ENCODE measurements at regions not wholly inside any gene's neighbourhood (a gene's known extent, or its start where the extent isn't known, plus 50 kb on each side); places are given as distances from the start of the nearest gene placed in this dataset.

DNA sequence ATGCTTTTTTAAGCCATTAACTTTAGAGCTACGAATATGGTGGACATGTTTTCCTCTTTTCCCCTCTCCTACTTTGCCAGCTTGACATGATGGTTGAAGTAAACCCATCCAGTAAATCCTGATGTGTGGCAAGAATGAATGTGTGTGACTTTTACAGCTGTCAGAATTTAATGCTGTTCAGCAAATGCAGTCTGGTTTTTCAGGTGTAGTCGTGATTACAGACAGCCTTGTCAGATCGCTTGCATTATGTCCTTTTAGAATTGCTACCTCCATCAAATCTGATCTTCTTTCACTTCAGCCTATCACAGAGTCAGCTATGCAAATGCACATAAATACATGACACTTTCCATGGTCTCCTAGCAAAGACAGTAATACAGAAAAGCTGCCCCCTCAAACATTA is 278.5 kb downstream of the FBXO15 start:
- Histone ChIP-seq H3K4me1 (ENCODE audit: control insufficient read depth, insufficient read depth, low read length) (no peaks in the 10 kb centered on the region), H3K27me3 (ENCODE audit: control insufficient read depth, insufficient read depth, low read length) (no peaks in the 10 kb centered on the region), H3K27ac (ENCODE audit: low read length) (no peak overlapping the region), H3K4me3 (ENCODE audit: low read length) (no peak overlapping the region), H3K9me3 (ENCODE audit: control insufficient read depth, insufficient read depth, low read length) (no peaks in the 10 kb centered on the region; the same call in 1 of the 2 replicates), H3K36me3 (ENCODE audit: control insufficient read depth, insufficient read depth, low read length) (no peaks in the 10 kb centered on the region)
- no peak for DNase-seq (ENCODE audit: low read depth, low spot score)
- WGBS (ENCODE audit: insufficient coverage, insufficient read length) = no CpG with 5 or more reads among the region's 3 CpGs

- no peaks in the 10 kb centered on the region for H3K27me3 ChIP-seq (ENCODE audit: control insufficient read depth, insufficient read depth, low read length)
- no peak overlapping the region for H3K27ac ChIP-seq (ENCODE audit: low read length)
- DNase-seq (ENCODE audit: low read depth, low spot score) = no peak
- no peak overlapping the region for H3K4me3 ChIP-seq (ENCODE audit: low read length)
- no peaks in the 10 kb centered on the region for H3K36me3 ChIP-seq (ENCODE audit: control insufficient read depth, insufficient read depth, low read length)
- WGBS (ENCODE audit: insufficient coverage, insufficient read length) = no CpG with 5 or more reads among the region's 6 CpGs
- no peaks in the 10 kb centered on the region for H3K9me3 ChIP-seq (ENCODE audit: control insufficient read depth, insufficient read depth, low read length)
- H3K4me1 ChIP-seq (ENCODE audit: control insufficient read depth, insufficient read depth, low read length) = no peaks in the 10 kb centered on the region
Measured at GRCh38 chr18:73861771-73862170, 285.9 kb downstream of the FBXO15 start.

DNA sequence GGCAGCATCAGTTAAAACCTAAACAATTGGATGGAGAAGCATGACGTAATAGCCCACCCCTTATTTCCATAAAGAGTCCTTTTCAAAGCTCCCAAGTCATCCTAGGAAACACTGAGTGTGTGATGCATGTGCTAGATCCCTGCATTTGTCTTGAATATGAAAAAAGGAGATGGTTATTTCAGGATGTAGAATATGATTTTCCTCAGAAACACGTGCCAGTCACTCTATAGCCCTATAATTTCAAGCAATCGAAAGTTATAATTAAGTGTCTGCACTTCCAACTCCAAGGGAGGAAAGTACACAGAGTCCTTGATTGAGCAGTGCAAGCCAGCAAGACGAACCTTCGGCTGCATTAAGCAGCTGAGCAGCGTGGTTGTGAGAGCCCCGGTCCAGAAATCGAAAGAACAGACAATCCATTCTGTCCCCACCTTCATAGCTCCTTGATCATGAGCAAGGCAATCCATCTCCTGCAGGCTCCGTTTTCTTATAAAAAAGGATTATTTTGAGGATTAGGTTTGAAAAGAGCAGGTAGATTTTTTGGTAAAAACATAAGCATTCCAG is 287.7 kb downstream of the FBXO15 start:
- Histone ChIP-seq H3K4me3 (ENCODE audit: low read length) (no peak overlapping the region), H3K9me3 (ENCODE audit: control insufficient read depth, insufficient read depth, low read length) (no peaks in the 10 kb centered on the region), H3K4me1 (ENCODE audit: control insufficient read depth, insufficient read depth, low read length) (no peaks in the 10 kb centered on the region), H3K27ac (ENCODE audit: low read length) (no peak overlapping the region), H3K36me3 (ENCODE audit: control insufficient read depth, insufficient read depth, low read length) (no peaks in the 10 kb centered on the region), H3K27me3 (ENCODE audit: control insufficient read depth, insufficient read depth, low read length) (no peaks in the 10 kb centered on the region)
- WGBS (ENCODE audit: insufficient coverage, insufficient read length) = no CpG with 5 or more reads among the region's 9 CpGs
- DNase-seq (ENCODE audit: low read depth, low spot score) = no peak

- DNase-seq (ENCODE audit: low read depth, low spot score) = no peak
- Histone ChIP-seq H3K9me3 (ENCODE audit: control insufficient read depth, insufficient read depth, low read length) (no peaks in the 10 kb centered on the region), H3K36me3 (ENCODE audit: control insufficient read depth, insufficient read depth, low read length) (no peaks in the 10 kb centered on the region), H3K27ac (ENCODE audit: low read length) (no peak overlapping the region), H3K4me1 (ENCODE audit: control insufficient read depth, insufficient read depth, low read length) (no peaks in the 10 kb centered on the region), H3K27me3 (ENCODE audit: control insufficient read depth, insufficient read depth, low read length) (no peaks in the 10 kb centered on the region), H3K4me3 (ENCODE audit: low read length) (no peak overlapping the region)
- no CpG with 5 or more reads among the region's 10 CpGs for WGBS (ENCODE audit: insufficient coverage, insufficient read length)
Measured at GRCh38 chr18:73852789-73853549, 294.7 kb downstream of the FBXO15 start.

GRCh38 chr18:73850782-73851181 is 296.9 kb downstream of the FBXO15 start:
- H3K9me3 ChIP-seq (ENCODE audit: control insufficient read depth, insufficient read depth, low read length) = no peaks in the 10 kb centered on the region
- no peaks in the 10 kb centered on the region for H3K36me3 ChIP-seq (ENCODE audit: control insufficient read depth, insufficient read depth, low read length)
- WGBS (ENCODE audit: insufficient coverage, insufficient read length) = no CpG with 5 or more reads among the region's 5 CpGs
- H3K4me1 ChIP-seq (ENCODE audit: control insufficient read depth, insufficient read depth, low read length) = peaks cover 3% of the 10 kb centered on the region
- H3K4me3 ChIP-seq (ENCODE audit: low read length) = no peak overlapping the region
- H3K27ac ChIP-seq (ENCODE audit: low read length) = no peak overlapping the region
- DNase-seq (ENCODE audit: low read depth, low spot score) = no peak
- H3K27me3 ChIP-seq (ENCODE audit: control insufficient read depth, insufficient read depth, low read length) = no peaks in the 10 kb centered on the region

DNA sequence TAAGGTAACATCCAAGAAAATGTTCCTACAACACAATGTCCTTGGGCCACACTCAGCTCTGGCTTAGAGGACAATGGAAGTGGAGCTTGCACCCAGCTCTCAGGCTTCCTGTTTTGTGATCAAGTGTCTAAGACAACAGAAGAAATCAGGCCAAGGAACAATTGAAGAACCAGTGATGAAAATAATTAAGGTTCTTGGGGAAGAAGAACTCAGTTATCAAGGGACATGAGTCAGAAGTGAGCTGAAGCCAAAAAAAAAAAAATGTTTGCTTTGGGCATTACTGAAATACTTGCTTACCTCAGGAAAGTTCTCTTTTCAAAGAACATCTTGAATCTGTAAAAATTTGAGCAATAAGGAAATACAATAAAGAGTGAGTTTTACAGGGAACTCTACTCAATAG is 299.0 kb downstream of the FBXO15 start:
- DNase-seq (ENCODE audit: low read depth, low spot score) = no peak
- Histone ChIP-seq H3K4me1 (ENCODE audit: control insufficient read depth, insufficient read depth, low read length) (peaks cover 3% of the 10 kb centered on the region), H3K27me3 (ENCODE audit: control insufficient read depth, insufficient read depth, low read length) (no peaks in the 10 kb centered on the region), H3K4me3 (ENCODE audit: low read length) (no peak overlapping the region), H3K27ac (ENCODE audit: low read length) (no peak overlapping the region), H3K9me3 (ENCODE audit: control insufficient read depth, insufficient read depth, low read length) (no peaks in the 10 kb centered on the region), H3K36me3 (ENCODE audit: control insufficient read depth, insufficient read depth, low read length) (no peaks in the 10 kb centered on the region)

GRCh38 chr18:73843455-73843854 is 304.2 kb downstream of the FBXO15 start:
- H3K27me3 ChIP-seq (ENCODE audit: control insufficient read depth, insufficient read depth, low read length) = no peaks in the 10 kb centered on the region
- DNase-seq (ENCODE audit: low read depth, low spot score) = no peak
- WGBS (ENCODE audit: insufficient coverage, insufficient read length) = no CpG with 5 or more reads among the region's 7 CpGs
- no peak overlapping the region for H3K4me3 ChIP-seq (ENCODE audit: low read length)
- peaks cover 3% of the 10 kb centered on the region for H3K4me1 ChIP-seq (ENCODE audit: control insufficient read depth, insufficient read depth, low read length)
- no peaks in the 10 kb centered on the region for H3K9me3 ChIP-seq (ENCODE audit: control insufficient read depth, insufficient read depth, low read length)
- no peak overlapping the region for H3K27ac ChIP-seq (ENCODE audit: low read length)
- no peaks in the 10 kb centered on the region for H3K36me3 ChIP-seq (ENCODE audit: control insufficient read depth, insufficient read depth, low read length)

- Histone ChIP-seq H3K4me3 (ENCODE audit: low read length) (no peak overlapping the region), H3K9me3 (ENCODE audit: control insufficient read depth, insufficient read depth, low read length) (no peaks in the 10 kb centered on the region)
- WGBS (ENCODE audit: insufficient coverage, insufficient read length) = no CpG with 5 or more reads among the region's 10 CpGs
Measured at GRCh38 chr18:73842795-73843394, 304.7 kb downstream of the FBXO15 start.

GRCh38 chr18:73841661-73842060 is 306.0 kb downstream of the FBXO15 start:
- Histone ChIP-seq H3K36me3 (ENCODE audit: control insufficient read depth, insufficient read depth, low read length) (no peaks in the 10 kb centered on the region), H3K9me3 (ENCODE audit: control insufficient read depth, insufficient read depth, low read length) (no peaks in the 10 kb centered on the region), H3K4me3 (ENCODE audit: low read length) (no peak overlapping the region), H3K27ac (ENCODE audit: low read length) (no peak overlapping the region), H3K4me1 (ENCODE audit: control insufficient read depth, insufficient read depth, low read length) (peaks cover 2% of the 10 kb centered on the region; the same call in 1 of the 2 replicates), H3K27me3 (ENCODE audit: control insufficient read depth, insufficient read depth, low read length) (no peaks in the 10 kb centered on the region)
- DNase-seq (ENCODE audit: low read depth, low spot score) = no peak
- WGBS (ENCODE audit: insufficient coverage, insufficient read length) = no CpG with 5 or more reads among the region's 1 CpG

More at GRCh38 chr18:73842795-73843394, 304.7 kb downstream of the FBXO15 start:
- H3K4me1 ChIP-seq (ENCODE audit: control insufficient read depth, insufficient read depth, low read length) = peaks cover 3% of the 10 kb centered on the region
- DNase-seq (ENCODE audit: low read depth, low spot score) = peak; percentile 2
- no peaks in the 10 kb centered on the region for H3K36me3 ChIP-seq (ENCODE audit: control insufficient read depth, insufficient read depth, low read length)
- no peak overlapping the region for H3K27ac ChIP-seq (ENCODE audit: low read length)
- H3K27me3 ChIP-seq (ENCODE audit: control insufficient read depth, insufficient read depth, low read length) = no peaks in the 10 kb centered on the region

GRCh38 chr18:73840319-73840945 is 307.2 kb downstream of the FBXO15 start:
- no peaks in the 10 kb centered on the region for H3K9me3 ChIP-seq (ENCODE audit: control insufficient read depth, insufficient read depth, low read length)
- H3K27me3 ChIP-seq (ENCODE audit: control insufficient read depth, insufficient read depth, low read length) = no peaks in the 10 kb centered on the region
- no peak overlapping the region for H3K27ac ChIP-seq (ENCODE audit: low read length)
- no peaks in the 10 kb centered on the region for H3K4me1 ChIP-seq (ENCODE audit: control insufficient read depth, insufficient read depth, low read length)
- H3K4me3 ChIP-seq (ENCODE audit: low read length) = no peak overlapping the region
- H3K36me3 ChIP-seq (ENCODE audit: control insufficient read depth, insufficient read depth, low read length) = no peaks in the 10 kb centered on the region
- no CpG with 5 or more reads among the region's 11 CpGs for WGBS (ENCODE audit: insufficient coverage, insufficient read length)
- no peak for DNase-seq (ENCODE audit: low read depth, low spot score)

Data from iPS DF 6.9 (cell line).